Sigmoid colon (tissue), 6 donors: ENCODE measurements at regions not wholly inside any gene's neighbourhood (a gene's known extent, or its start where the extent isn't known, plus 50 kb on each side); places are given as distances from the start of the nearest gene placed in this dataset.

Experiments used
- DNase-seq: peaks from one replicate; pipeline ENCODE4 v3.0.0-alpha.2; 2019
- H3K27ac ChIP-seq, 4 donors: fragments of 200-600 bp; sonication (generic); one replicate each; pipeline ENCODE4 v1.5.1; 2016 to 2019; ENCODE audit warnings: mild to moderate bottlenecking in 1 of 4
- H3K27me3 ChIP-seq, 3 donors: fragments of 200-600 bp; sonication (generic); one replicate each; pipeline ENCODE4 v1.5.1; 2019; ENCODE audit warnings: mild to moderate bottlenecking in 1 of 3
- H3K36me3 ChIP-seq, 4 donors: fragments of 200-600 bp; sonication (generic); one replicate each; pipeline ENCODE4 v1.5.1; 2016 to 2019
- H3K4me1 ChIP-seq, 4 donors: fragments of 200-600 bp; sonication (generic); one replicate each; pipeline ENCODE4 v1.5.1; 2017 to 2019
- H3K4me3 ChIP-seq, 4 donors: fragments of 200-600 bp; sonication (generic); one replicate each; pipeline ENCODE4 v1.5.1; 2017 to 2019; ENCODE audit warnings: mild to moderate bottlenecking in 2 of 4, moderate library complexity in 1 of 4
- H3K9me3 ChIP-seq, 4 donors: fragments of 200-600 bp in 3 of 4; sonication (generic) in 3 of 4; one replicate each; pipeline versions ENCODE4 v1.5.1 to v1.6.1; 2013 to 2019
- CTCF ChIP-seq, 4 experiments: fragments of 450-650 bp in 3 of 4; fragments of 200-600 bp in 1 of 4; IDR thresholded peaks; one replicate each; pipeline ENCODE4 v1.5.1; 2016 to 2019; ENCODE audit warnings: antibody characterized with exemption in 4 of 4, mild to moderate bottlenecking in 3 of 4, moderate library complexity in 2 of 4
- EP300 ChIP-seq, 4 donors: sonication (generic); formaldehyde crosslinking; IDR thresholded peaks; one replicate each; pipeline ENCODE4 v1.6.1; 2017; ENCODE audit warnings: antibody characterized with exemption in 4 of 4
- POLR2A ChIP-seq, 2 donors: fragments of 450-650 bp; IDR thresholded peaks; one replicate each; pipeline ENCODE4 v1.6.1; 2016; ENCODE audit warnings: antibody characterized with exemption in 2 of 2, mild to moderate bottlenecking in 2 of 2, moderate library complexity in 2 of 2
- POLR2AphosphoS5 ChIP-seq, 4 donors: sonication (generic); formaldehyde crosslinking; IDR thresholded peaks; one replicate each; pipeline ENCODE4 v1.6.1; 2017; ENCODE audit warnings: antibody characterized with exemption in 4 of 4
- WGBS, 2 donors: extraction: QIAGEN DNeasy Blood & Tissue Kit; methylation state at CpG; one replicate each; pipeline ENCODE4 v1.1.7; 2013; 5-methylcytosine and 5-hydroxymethylcytosine counted together
- intact Hi-C: fragments of 100-400 bp; cut with DNase I; formaldehyde crosslinking; loops from one replicate; pipeline ENCODE4 v1.15.1; 2023
- donor health status: healthy with polysubstance abuse.
- donor health status: healthy.

- Histone ChIP-seq H3K36me3 (no peaks in the 10 kb centered on the region), H3K4me3 (no peak overlapping the region), H3K9me3 (peaks cover 0 to 2% (median 0%) of the 10 kb centered on the region in 4 donors), H3K27me3 (no peaks in the 10 kb centered on the region), H3K4me1 (no peaks in the 10 kb centered on the region), H3K27ac (no peak overlapping the region)
- TF ChIP-seq EP300 (IDR thresholded peaks at IDR 0.05) (no peak), POLR2AphosphoS5 (IDR thresholded peaks at IDR 0.05) (no peak), POLR2A (IDR thresholded peaks at IDR 0.05) (no peak), CTCF (IDR thresholded peaks at IDR 0.05) (no peak)
- intact Hi-C loops = no loop called here
- DNase-seq = no peak
- WGBS, 2 donors = 76 to 85% methylated on average over 1 of the region's 1 CpG
Measured at GRCh38 chr7:119167431-119167830, 942.9 kb downstream of the ANKRD7 start.

GRCh38 chr7:119172043-119172442 is 947.5 kb downstream of the ANKRD7 start:
- intact Hi-C loops = no loop called here
- Histone ChIP-seq H3K27ac (no peak overlapping the region), H3K4me3 (no peak overlapping the region), H3K27me3 (no peaks in the 10 kb centered on the region), H3K36me3 (no peaks in the 10 kb centered on the region), H3K4me1 (no peaks in the 10 kb centered on the region), H3K9me3 (peaks cover 0 to 2% (median 0%) of the 10 kb centered on the region in 4 donors)
- TF ChIP-seq CTCF (IDR thresholded peaks at IDR 0.05) (no peak), POLR2AphosphoS5 (IDR thresholded peaks at IDR 0.05) (no peak), EP300 (IDR thresholded peaks at IDR 0.05) (no peak), POLR2A (IDR thresholded peaks at IDR 0.05) (no peak)
- 59 to 84% methylated on average over 5 of the region's 5 CpGs for WGBS, 2 donors
- no peak for DNase-seq

GRCh38 chr7:119175911-119176627 is 951.6 kb downstream of the ANKRD7 start:
- Histone ChIP-seq H3K4me3 (no peak overlapping the region), H3K9me3 (no peaks in the 10 kb centered on the region), H3K36me3 (no peaks in the 10 kb centered on the region), H3K27me3 (no peaks in the 10 kb centered on the region), H3K4me1 (no peaks in the 10 kb centered on the region), H3K27ac (no peak overlapping the region)
- intact Hi-C loops = no loop called here
- WGBS, 2 donors = 16 to 18% methylated on average over 6 of the region's 6 CpGs
- no peak for DNase-seq
- no peak for TF ChIP-seq POLR2AphosphoS5 (IDR thresholded peaks at IDR 0.05)
- no peak for TF ChIP-seq POLR2A (IDR thresholded peaks at IDR 0.05)
- TF ChIP-seq EP300 (IDR thresholded peaks at IDR 0.05) = no peak
- TF ChIP-seq CTCF (IDR thresholded peaks at IDR 0.05) = peak in 3 of 4 experiments; percentile 21 to 53 (median 29)

- intact Hi-C loops = no loop called here
Measured at GRCh38 chr7:119177863-119178262, 953.4 kb downstream of the ANKRD7 start.

More at GRCh38 chr7:119177863-119178262, 953.4 kb downstream of the ANKRD7 start:
- Histone ChIP-seq H3K27me3 (no peaks in the 10 kb centered on the region), H3K4me1 (no peaks in the 10 kb centered on the region), H3K27ac (no peak overlapping the region), H3K36me3 (no peaks in the 10 kb centered on the region), H3K9me3 (no peaks in the 10 kb centered on the region), H3K4me3 (no peak overlapping the region)
- TF ChIP-seq CTCF (IDR thresholded peaks at IDR 0.05) (no peak), POLR2AphosphoS5 (IDR thresholded peaks at IDR 0.05) (no peak), POLR2A (IDR thresholded peaks at IDR 0.05) (no peak), EP300 (IDR thresholded peaks at IDR 0.05) (no peak)
- no peak for DNase-seq
